ENCODE measurements at regions not wholly inside any gene's neighbourhood (a gene's known extent, or its start where the extent isn't known, plus 50 kb on each side); places are given as distances from the start of the nearest gene placed in this dataset.

DNA sequence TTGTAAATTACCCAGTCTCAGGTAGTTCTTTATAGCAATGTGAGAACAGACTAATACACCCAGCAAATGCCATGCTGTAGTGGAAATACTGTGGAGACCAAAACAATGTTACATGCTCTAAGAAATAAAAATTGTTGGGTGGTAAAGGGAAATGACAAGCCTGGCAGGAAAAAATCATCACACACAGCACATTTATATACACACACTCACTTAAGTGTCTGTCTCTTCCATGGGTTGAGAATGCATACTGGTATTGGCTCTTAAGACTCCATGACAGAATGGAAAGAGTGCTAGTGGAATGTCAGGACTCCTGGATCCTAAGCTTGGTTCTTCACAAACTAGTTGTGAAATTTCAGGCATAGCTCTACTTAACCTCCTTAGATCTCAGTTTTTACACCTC is 343.0 kb downstream of the CD83 start:
- peaks cover 0 to 13% of the 10 kb centered on the region in 2 donors for H3K4me1 ChIP-seq
- TF ChIP-seq, protein P1, sequence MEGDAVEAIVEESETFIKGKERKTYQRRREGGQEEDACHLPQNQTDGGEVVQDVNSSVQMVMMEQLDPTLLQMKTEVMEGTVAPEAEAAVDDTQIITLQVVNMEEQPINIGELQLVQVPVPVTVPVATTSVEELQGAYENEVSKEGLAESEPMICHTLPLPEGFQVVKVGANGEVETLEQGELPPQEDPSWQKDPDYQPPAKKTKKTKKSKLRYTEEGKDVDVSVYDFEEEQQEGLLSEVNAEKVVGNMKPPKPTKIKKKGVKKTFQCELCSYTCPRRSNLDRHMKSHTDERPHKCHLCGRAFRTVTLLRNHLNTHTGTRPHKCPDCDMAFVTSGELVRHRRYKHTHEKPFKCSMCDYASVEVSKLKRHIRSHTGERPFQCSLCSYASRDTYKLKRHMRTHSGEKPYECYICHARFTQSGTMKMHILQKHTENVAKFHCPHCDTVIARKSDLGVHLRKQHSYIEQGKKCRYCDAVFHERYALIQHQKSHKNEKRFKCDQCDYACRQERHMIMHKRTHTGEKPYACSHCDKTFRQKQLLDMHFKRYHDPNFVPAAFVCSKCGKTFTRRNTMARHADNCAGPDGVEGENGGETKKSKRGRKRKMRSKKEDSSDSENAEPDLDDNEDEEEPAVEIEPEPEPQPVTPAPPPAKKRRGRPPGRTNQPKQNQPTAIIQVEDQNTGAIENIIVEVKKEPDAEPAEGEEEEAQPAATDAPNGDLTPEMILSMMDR (IDR thresholded peaks at IDR 0.05) = no peak
- H3K4me3 ChIP-seq = no peak overlapping the region
- no peaks in the 10 kb centered on the region for H3K27me3 ChIP-seq
- H3K27ac ChIP-seq = no peak overlapping the region
- H3K36me3 ChIP-seq = peaks cover 8% of the 10 kb centered on the region
- H3K9me3 ChIP-seq = peaks cover 0 to 6% of the 10 kb centered on the region in 2 donors
- no peak for DNase-seq (ENCODE audit: low spot score)

GRCh38 chr6:14462135-14462534 is 344.6 kb downstream of the CD83 start:
- no peaks in the 10 kb centered on the region for H3K27me3 ChIP-seq
- peaks cover 8% of the 10 kb centered on the region for H3K36me3 ChIP-seq
- no peak for DNase-seq (ENCODE audit: low spot score)
- H3K4me3 ChIP-seq = no peak overlapping the region
- TF ChIP-seq, protein P1 (IDR thresholded peaks at IDR 0.05) = no peak
- peaks cover 0 to 4% of the 10 kb centered on the region in 2 donors for H3K4me1 ChIP-seq
- peaks cover 0 to 6% of the 10 kb centered on the region in 2 donors for H3K9me3 ChIP-seq
- H3K27ac ChIP-seq = no peak overlapping the region

DNA sequence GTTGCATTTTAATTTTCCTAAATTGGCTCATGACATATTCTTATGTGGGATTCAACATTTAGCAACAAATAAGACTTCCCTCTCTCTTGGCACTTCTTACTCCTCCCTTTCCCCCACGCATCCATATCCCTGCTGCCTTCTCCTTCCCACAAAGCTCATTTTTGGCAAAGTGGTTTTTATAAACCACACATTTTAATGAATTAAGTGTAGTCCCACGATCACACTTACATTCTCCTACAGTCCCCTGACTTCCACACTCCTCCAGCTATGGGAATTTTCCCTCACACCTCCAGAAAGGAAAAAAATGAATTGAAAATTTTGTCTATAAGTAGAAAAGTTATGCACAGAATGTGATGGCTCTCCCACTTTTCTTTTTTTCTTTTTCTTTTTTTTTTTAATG is 345.0 kb downstream of the CD83 start:
- Histone ChIP-seq H3K36me3 (peaks cover 8% of the 10 kb centered on the region), H3K4me3 (no peak overlapping the region), H3K27ac (no peak overlapping the region), H3K27me3 (no peaks in the 10 kb centered on the region), H3K9me3 (peaks cover 0 to 6% of the 10 kb centered on the region in 2 donors), H3K4me1 (peaks cover 0 to 4% of the 10 kb centered on the region in 2 donors)
- DNase-seq (ENCODE audit: low spot score) = no peak
- TF ChIP-seq, protein P1 (IDR thresholded peaks at IDR 0.05) = no peak

DNA sequence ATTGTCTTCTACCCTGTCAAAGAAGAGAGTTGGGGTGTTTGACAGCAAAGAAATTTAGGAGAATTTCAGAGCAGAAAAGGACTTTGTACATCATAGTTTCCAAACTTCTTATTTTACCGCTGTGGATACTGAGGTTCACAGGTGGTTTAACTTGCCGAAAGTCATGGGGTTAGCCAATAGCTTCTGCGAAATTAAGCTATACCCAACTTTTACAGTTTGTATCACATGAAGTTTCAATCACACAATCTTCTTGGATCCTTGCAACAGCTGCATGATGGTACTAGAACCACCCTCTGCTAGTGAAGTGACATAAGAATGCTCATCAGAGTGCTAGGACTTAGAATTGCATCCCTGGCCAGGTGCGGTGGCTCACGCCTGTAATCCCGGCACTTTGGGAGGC is 345.5 kb downstream of the CD83 start:
- Histone ChIP-seq H3K4me3 (no peak overlapping the region), H3K4me1 (peaks cover 0 to under 1% of the 10 kb centered on the region in 2 donors), H3K27me3 (no peaks in the 10 kb centered on the region), H3K27ac (no peak overlapping the region), H3K36me3 (peaks cover 8% of the 10 kb centered on the region), H3K9me3 (peaks cover 0 to 6% of the 10 kb centered on the region in 2 donors)
- DNase-seq (ENCODE audit: low spot score) = no peak
- TF ChIP-seq, protein P1 (IDR thresholded peaks at IDR 0.05) = no peak

GRCh38 chr6:14464055-14464454 is 346.5 kb downstream of the CD83 start:
- no peak for DNase-seq (ENCODE audit: low spot score)
- Histone ChIP-seq H3K9me3 (peaks cover 0 to 6% of the 10 kb centered on the region in 2 donors), H3K4me3 (no peak overlapping the region), H3K36me3 (peaks cover 8% of the 10 kb centered on the region), H3K27me3 (no peaks in the 10 kb centered on the region), H3K4me1 (no peaks in the 10 kb centered on the region), H3K27ac (no peak overlapping the region)
- TF ChIP-seq, protein P1 (IDR thresholded peaks at IDR 0.05) = no peak

- Histone ChIP-seq H3K9me3 (peaks cover 0 to 6% of the 10 kb centered on the region in 2 donors), H3K4me3 (no peak overlapping the region), H3K27me3 (no peaks in the 10 kb centered on the region), H3K4me1 (no peaks in the 10 kb centered on the region), H3K36me3 (peaks cover 8% of the 10 kb centered on the region), H3K27ac (no peak overlapping the region)
- TF ChIP-seq, protein P1 (IDR thresholded peaks at IDR 0.05) = no peak
- no peak for DNase-seq (ENCODE audit: low spot score)
These were observed 347.1 kb downstream of the CD83 start for GRCh38 chr6:14464716-14465115.

All from right atrium auricular region (tissue), 2 donors.